22Rv1 (cell line): ENCODE measurements at regions not wholly inside any gene's neighbourhood (a gene's known extent, or its start where the extent isn't known, plus 50 kb on each side); places are given as distances from the start of the nearest gene placed in this dataset.

ENCODE experiments used
- CTCF ChIP-seq: fragments of 450-650 bp; IDR thresholded peaks from 2 replicates; pipeline ENCODE4 v1.5.1; 2017; ENCODE audit warnings: mild to moderate bottlenecking
- ZFX ChIP-seq: fragments of 450-650 bp; IDR thresholded peaks from 2 replicates; pipeline ENCODE4 v1.6.1; 2017; ENCODE audit warnings: antibody characterized with exemption, borderline replicate concordance

- TF ChIP-seq CTCF (no peak), ZFX (no peak)
Observed at GRCh38 chr3:166123576-166123975, 286.4 kb upstream of the BCHE start.
